Activated T-helper 1 cell treated with anti-CD3 and anti-CD28 coated beads, Interleukin-12 subunit alpha, Interleukin-12 subunit beta, Interleukin-2, Interleukin-4 antibody, amounts not matched to agents 30 ng/mL and 10 ng/mL and 1 ng/mL, durations not matched to agents 14 hours and 24 hours and 36 hours (primary cell): ENCODE measurements at regions not wholly inside any gene's neighbourhood (a gene's known extent, or its start where the extent isn't known, plus 50 kb on each side); places are given as distances from the start of the nearest gene placed in this dataset.
"Not testable (repeated sequence)": the region's sequence is repeated elsewhere in the genome, so short reads cannot be mapped to it uniquely, and the experiment has no call there.

Experiments
- DNase-seq: peaks from one replicate; pipeline ENCODE4 v3.0.0; 2021; ENCODE audit warnings: low spot score
- H3K27ac Mint-ChIP-seq: one replicate; pipeline ENCODE4 v1.8.0; 2021; ENCODE audit warnings: mild to moderate bottlenecking, mixed read lengths
- H3K27me3 Mint-ChIP-seq: one replicate; pipeline ENCODE4 v1.8.0; 2022; ENCODE audit warnings: mild to moderate bottlenecking, moderate library complexity, mixed read lengths; ENCODE audit not compliant: insufficient read depth
- H3K36me3 Mint-ChIP-seq: one replicate; pipeline ENCODE4 v1.8.0; 2021; ENCODE audit warnings: low read depth, mixed read lengths
- H3K4me1 Mint-ChIP-seq: one replicate; pipeline ENCODE4 v1.8.0; 2021; ENCODE audit warnings: low read depth, mixed read lengths
- H3K4me3 Mint-ChIP-seq: one replicate; pipeline ENCODE4 v1.8.0; 2021; ENCODE audit warnings: mild to moderate bottlenecking, moderate library complexity, mixed read lengths
- H3K9me3 Mint-ChIP-seq: one replicate; pipeline ENCODE4 v1.8.0; 2021; ENCODE audit warnings: mixed read lengths
- intact Hi-C: fragments of 100-400 bp; cut with micrococcal nuclease; formaldehyde crosslinking; loops from one replicate; pipeline ENCODE4 v1.15.1; 2024

DNA sequence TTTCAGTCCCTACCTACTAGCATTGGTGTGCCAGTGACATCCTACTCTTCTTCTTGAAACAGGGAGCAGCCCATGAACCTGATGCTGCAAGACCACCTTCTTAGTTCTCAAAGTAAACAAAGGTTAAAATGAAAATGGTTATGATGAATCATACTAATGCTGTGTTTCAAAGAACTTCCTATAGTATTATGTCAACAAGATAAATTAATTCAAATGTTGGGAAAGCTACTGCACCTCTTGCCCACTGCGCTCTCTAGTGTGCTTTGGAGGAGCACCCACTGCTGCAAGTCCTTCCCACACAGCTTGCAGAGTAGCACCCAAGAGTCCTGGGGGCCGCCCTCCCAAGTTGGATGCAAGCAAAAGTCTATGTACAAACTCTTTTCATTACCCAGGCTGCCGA is 81.1 kb downstream of the CD200R1L start:
- Mint-ChIP-seq H3K36me3 (peaks cover 4% of the 10 kb centered on the region), H3K4me3 (no peak overlapping the region), H3K27me3 (peaks cover 4% of the 10 kb centered on the region), H3K4me1 (peaks cover 21% of the 10 kb centered on the region), H3K27ac (no peak overlapping the region), H3K9me3 (peaks cover 3% of the 10 kb centered on the region)
- intact Hi-C loops = no loop called here
- DNase-seq = no peak

DNA sequence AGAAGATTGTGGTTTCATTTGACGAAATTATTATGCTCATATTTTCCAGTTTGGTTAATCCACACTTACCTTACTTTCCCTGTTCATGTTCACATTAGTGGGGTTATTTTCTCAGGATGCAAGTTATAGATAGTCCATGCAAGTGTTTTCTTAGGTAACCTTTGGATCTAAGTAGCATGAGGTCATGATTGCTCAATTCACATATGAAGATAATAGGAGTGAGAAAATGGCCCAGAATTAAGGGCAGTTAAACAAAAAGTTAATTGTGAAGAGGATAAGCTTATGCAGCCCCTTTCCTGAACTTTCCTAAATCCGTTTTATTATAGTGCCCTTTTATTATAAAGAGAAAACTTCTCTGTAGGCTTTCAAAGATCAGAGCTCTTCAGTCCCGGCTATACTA is 83.4 kb downstream of the CD200R1L start:
- DNase-seq = no peak
- intact Hi-C loops = no loop called here
- H3K27me3 Mint-ChIP-seq = peaks cover 4% of the 10 kb centered on the region
- H3K9me3 Mint-ChIP-seq = peaks cover 4% of the 10 kb centered on the region
- no peak overlapping the region for H3K27ac Mint-ChIP-seq
- H3K4me1 Mint-ChIP-seq = peaks cover 11% of the 10 kb centered on the region
- no peak overlapping the region for H3K4me3 Mint-ChIP-seq
- H3K36me3 Mint-ChIP-seq = no peaks in the 10 kb centered on the region

DNA sequence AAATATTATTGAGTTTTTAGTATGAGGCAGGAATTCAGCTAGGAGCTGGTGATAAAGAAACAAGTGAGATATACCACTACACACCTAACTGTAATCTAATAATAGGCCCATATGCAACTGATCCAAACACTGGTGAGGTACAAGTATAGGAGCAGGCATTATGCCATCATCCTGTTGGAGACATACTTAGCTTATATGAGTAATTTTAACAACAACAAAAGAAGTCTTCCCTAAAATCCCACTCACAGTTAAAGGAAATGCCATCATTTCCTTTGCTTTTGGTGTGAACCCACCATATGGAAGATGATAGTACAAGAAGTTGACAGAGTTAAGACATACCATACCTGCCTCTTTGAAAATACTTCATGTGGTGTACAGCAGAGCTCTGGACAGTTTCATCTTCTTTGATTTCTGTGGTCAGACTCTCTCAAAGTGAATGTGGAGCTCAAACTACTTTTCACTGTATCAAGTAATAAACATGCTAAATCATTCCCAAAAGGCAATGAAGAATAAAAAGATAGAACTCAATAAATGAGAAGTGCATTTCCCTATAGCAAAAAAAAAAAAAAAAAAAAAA is 85.5 kb downstream of the CD200R1L start:
- no peak for DNase-seq
- Mint-ChIP-seq H3K4me3 (no peak overlapping the region), H3K9me3 (peaks cover 13% of the 10 kb centered on the region), H3K27ac (no peak overlapping the region), H3K36me3 (peaks cover 3% of the 10 kb centered on the region), H3K27me3 (no peaks in the 10 kb centered on the region), H3K4me1 (peaks cover 11% of the 10 kb centered on the region)
- intact Hi-C loops = no loop called here

- Mint-ChIP-seq H3K4me3 (no peak overlapping the region), H3K9me3 (peaks cover 23% of the 10 kb centered on the region), H3K27ac (no peak overlapping the region), H3K36me3 (peaks cover 5% of the 10 kb centered on the region), H3K4me1 (peaks cover 11% of the 10 kb centered on the region), H3K27me3 (no peaks in the 10 kb centered on the region)
- DNase-seq = no peak
- intact Hi-C loops = no loop called here
These were observed 87.0 kb downstream of the CD200R1L start for GRCh38 chr3:112759681-112760080.

GRCh38 chr3:112759210-112759609 is 87.5 kb downstream of the CD200R1L start:
- no peak for DNase-seq
- Mint-ChIP-seq H3K27ac (no peak overlapping the region), H3K9me3 (peaks cover 27% of the 10 kb centered on the region), H3K36me3 (peaks cover 5% of the 10 kb centered on the region), H3K4me3 (no peak overlapping the region), H3K27me3 (no peaks in the 10 kb centered on the region), H3K4me1 (peaks cover 11% of the 10 kb centered on the region)
- intact Hi-C loops = no loop called here

- DNase-seq = no peak
- intact Hi-C loops = no loop called here
- peaks cover 11% of the 10 kb centered on the region for H3K4me1 Mint-ChIP-seq
- no peak overlapping the region for H3K4me3 Mint-ChIP-seq
- peaks cover 28% of the 10 kb centered on the region for H3K9me3 Mint-ChIP-seq
- no peak overlapping the region for H3K27ac Mint-ChIP-seq
- peaks cover 5% of the 10 kb centered on the region for H3K36me3 Mint-ChIP-seq
- H3K27me3 Mint-ChIP-seq = no peaks in the 10 kb centered on the region
These were observed 89.5 kb downstream of the CD200R1L start for GRCh38 chr3:112757197-112757596.

DNA sequence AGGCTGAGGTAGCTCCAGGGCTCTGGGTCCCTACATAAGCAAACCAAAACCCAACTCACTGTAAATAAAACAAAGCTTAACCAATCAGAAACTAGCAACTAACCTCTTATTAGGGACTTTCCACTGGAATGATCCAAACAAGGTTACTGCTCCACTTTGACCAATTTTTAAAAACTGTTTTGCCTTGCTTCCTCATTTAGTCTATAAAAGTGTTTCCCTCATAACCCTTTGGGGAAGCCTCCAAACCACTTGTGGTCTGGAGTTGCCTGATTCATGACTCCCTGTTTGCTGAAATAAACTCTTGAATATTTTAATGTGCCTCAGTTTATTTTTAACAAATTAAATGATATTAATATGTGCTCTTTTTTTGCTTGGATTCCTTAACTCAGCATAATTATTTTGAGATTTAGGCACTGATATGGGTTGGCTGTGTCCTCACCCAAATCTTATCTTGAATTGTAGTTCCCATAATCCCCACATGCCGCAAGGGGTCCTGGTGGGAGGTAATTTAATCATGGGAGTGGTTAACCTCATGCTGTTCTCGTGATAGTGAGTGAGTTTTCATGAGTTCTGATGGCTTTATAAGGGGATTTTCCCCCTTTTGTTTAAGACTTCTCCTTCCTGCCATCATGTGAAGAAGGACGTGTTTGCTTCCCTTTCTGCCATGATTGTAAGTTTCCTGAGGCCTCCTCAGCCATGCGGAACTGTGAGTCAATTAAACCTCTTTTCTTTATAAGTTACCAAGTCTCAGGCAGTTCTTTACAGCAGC is 90.6 kb downstream of the CD200R1L start:
- no peaks in the 10 kb centered on the region for H3K27me3 Mint-ChIP-seq
- no peak overlapping the region for H3K4me3 Mint-ChIP-seq
- peaks cover 5% of the 10 kb centered on the region for H3K36me3 Mint-ChIP-seq
- no peak overlapping the region for H3K27ac Mint-ChIP-seq
- H3K4me1 Mint-ChIP-seq = peaks cover under 1% of the 10 kb centered on the region
- H3K9me3 Mint-ChIP-seq = peaks cover 28% of the 10 kb centered on the region
- intact Hi-C loops = no loop called here
- no peak for DNase-seq

GRCh38 chr3:112755046-112755445 is 91.6 kb downstream of the CD200R1L start:
- intact Hi-C loops, DNase-seq, H3K4me1 Mint-ChIP-seq, H3K36me3 Mint-ChIP-seq, H3K27ac Mint-ChIP-seq, H3K27me3 Mint-ChIP-seq, H3K4me3 Mint-ChIP-seq: not testable (repeated sequence)
- peaks cover 24% of the 10 kb centered on the region for H3K9me3 Mint-ChIP-seq

GRCh38 chr3:112751564-112752512 is 94.8 kb downstream of the CD200R1L start:
- intact Hi-C loops = no loop called here
- peaks cover 5% of the 10 kb centered on the region for H3K36me3 Mint-ChIP-seq
- no peak overlapping the region for H3K4me3 Mint-ChIP-seq
- no peaks in the 10 kb centered on the region for H3K27me3 Mint-ChIP-seq
- H3K9me3 Mint-ChIP-seq = peaks cover 20% of the 10 kb centered on the region
- peaks cover 17% of the 10 kb centered on the region for H3K4me1 Mint-ChIP-seq
- no peak overlapping the region for H3K27ac Mint-ChIP-seq
- no peak for DNase-seq

DNA sequence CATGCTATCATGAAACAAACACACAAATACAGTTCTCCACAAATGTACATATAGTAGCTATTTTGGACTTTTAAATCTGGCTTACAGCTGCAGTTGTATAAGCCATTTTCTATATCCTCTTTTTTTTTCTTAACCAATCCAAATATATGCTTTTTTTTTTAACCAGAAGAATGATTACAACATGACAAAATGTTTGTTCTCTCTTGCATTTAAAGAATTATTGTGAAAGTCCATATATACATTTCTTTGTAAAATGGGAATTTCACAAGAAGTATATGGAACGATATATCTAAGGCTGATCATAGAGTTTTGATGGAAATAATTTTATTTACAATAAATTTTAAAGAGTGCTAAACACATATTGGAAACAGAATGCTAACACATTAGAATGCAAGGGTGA is 95.6 kb downstream of the CD200R1L start:
- Mint-ChIP-seq H3K4me3 (no peak overlapping the region), H3K27ac (no peak overlapping the region)
- intact Hi-C loops = no loop called here

GRCh38 chr3:112747624-112748023 is 99.0 kb downstream of the CD200R1L start:
- Mint-ChIP-seq H3K27ac (no peak overlapping the region), H3K36me3 (peaks cover 3% of the 10 kb centered on the region), H3K4me1 (peaks cover 38% of the 10 kb centered on the region), H3K9me3 (no peaks in the 10 kb centered on the region), H3K27me3 (no peaks in the 10 kb centered on the region), H3K4me3 (no peak overlapping the region)
- no peak for DNase-seq
- intact Hi-C loops = no loop called here

More for the DNA sequence above, 95.6 kb downstream of the CD200R1L start:
- H3K4me1 Mint-ChIP-seq = peaks cover 17% of the 10 kb centered on the region
- DNase-seq = no peak
- H3K9me3 Mint-ChIP-seq = peaks cover 14% of the 10 kb centered on the region
- no peaks in the 10 kb centered on the region for H3K27me3 Mint-ChIP-seq
- peaks cover under 1% of the 10 kb centered on the region for H3K36me3 Mint-ChIP-seq

DNA sequence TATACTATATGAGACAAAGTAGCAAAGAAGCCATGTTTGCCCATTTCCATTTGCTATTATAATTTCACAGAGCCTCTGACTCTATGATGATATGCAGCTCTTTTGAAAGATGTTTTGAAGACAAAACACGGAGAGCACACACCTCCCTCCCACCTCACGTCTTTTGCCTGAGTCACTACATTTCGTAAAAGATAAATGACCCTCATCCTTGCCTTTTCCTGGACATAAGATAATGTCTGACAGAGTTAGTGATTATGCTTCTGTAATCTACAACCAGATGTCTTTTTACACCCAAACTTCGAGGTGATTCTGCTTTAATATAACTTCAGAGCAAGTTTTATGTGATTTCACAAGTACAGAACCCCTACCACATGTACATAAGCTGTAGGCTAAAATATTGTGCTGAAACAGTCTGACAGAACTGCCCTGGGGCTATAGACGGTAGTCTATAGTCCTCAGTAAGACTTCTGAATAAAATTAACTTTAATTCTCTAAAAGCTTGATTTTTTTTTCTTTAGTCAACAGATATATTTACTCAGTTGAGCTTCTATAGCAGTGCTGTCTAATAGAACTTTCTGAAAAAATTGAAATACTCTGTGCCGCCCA is 99.9 kb downstream of the CD200R1L start:
- Mint-ChIP-seq H3K27me3 (no peaks in the 10 kb centered on the region), H3K4me1 (peaks cover 39% of the 10 kb centered on the region), H3K36me3 (peaks cover 3% of the 10 kb centered on the region), H3K9me3 (peaks cover under 1% of the 10 kb centered on the region), H3K4me3 (no peak overlapping the region), H3K27ac (no peak overlapping the region)
- no peak for DNase-seq
- intact Hi-C loops = no loop called here
